ENCODE measurements at regions not wholly inside any gene's neighbourhood (a gene's known extent, or its start where the extent isn't known, plus 50 kb on each side); places are given as distances from the start of the nearest gene placed in this dataset.
A peak's percentile ranks its signal among the peaks of the same experiment; 100 is the strongest.

- DNase-seq (ENCODE audit: low read depth): no peak
- TF ChIP-seq CTCF (IDR thresholded peaks at IDR 0.05; ENCODE audit: insufficient read depth, low read length): no peak
- H3K4me3 ChIP-seq (ENCODE audit: low read depth, low read length): no peak overlapping the region
Measured at GRCh38 chr1:115194506-115194905, 105.2 kb upstream of the TSPAN2 start.

GRCh38 chr1:115193046-115193828 lies 103.9 kb upstream of the TSPAN2 start:
- TF ChIP-seq CTCF (IDR thresholded peaks at IDR 0.05; ENCODE audit: insufficient read depth, low read length): no peak
- no peak overlapping the region for H3K4me3 ChIP-seq (ENCODE audit: low read depth, low read length)
- no peak for DNase-seq (ENCODE audit: low read depth)

- H3K4me3 ChIP-seq (ENCODE audit: low read depth, low read length): no peak overlapping the region
- no peak for DNase-seq (ENCODE audit: low read depth)
- no peak for TF ChIP-seq CTCF (IDR thresholded peaks at IDR 0.05; ENCODE audit: insufficient read depth, low read length)
Measured at GRCh38 chr1:115192200-115192767, 103.0 kb upstream of the TSPAN2 start.

- DNase-seq (ENCODE audit: low read depth): no peak
- H3K4me3 ChIP-seq (ENCODE audit: low read depth, low read length): no peak overlapping the region
- TF ChIP-seq CTCF (IDR thresholded peaks at IDR 0.05; ENCODE audit: insufficient read depth, low read length): no peak
Measured at GRCh38 chr1:115191691-115192090, 102.4 kb upstream of the TSPAN2 start.

GRCh38 chr1:115190540-115191170 lies 101.4 kb upstream of the TSPAN2 start:
- no peak for DNase-seq (ENCODE audit: low read depth)
- TF ChIP-seq CTCF (IDR thresholded peaks at IDR 0.05; ENCODE audit: insufficient read depth, low read length): no peak
- no peak overlapping the region for H3K4me3 ChIP-seq (ENCODE audit: low read depth, low read length)

GRCh38 chr1:115189814-115190539 lies 100.7 kb upstream of the TSPAN2 start:
- no peak for TF ChIP-seq CTCF (IDR thresholded peaks at IDR 0.05; ENCODE audit: insufficient read depth, low read length)
- peak; percentile 96 for DNase-seq (ENCODE audit: low read depth)
- no peak overlapping the region for H3K4me3 ChIP-seq (ENCODE audit: low read depth, low read length)

Data from fibroblast of the aortic adventitia (primary cell).